ENCODE measurements at regions not wholly inside any gene's neighbourhood (a gene's known extent, or its start where the extent isn't known, plus 50 kb on each side); places are given as distances from the start of the nearest gene placed in this dataset.

- TF ChIP-seq, protein P1, sequence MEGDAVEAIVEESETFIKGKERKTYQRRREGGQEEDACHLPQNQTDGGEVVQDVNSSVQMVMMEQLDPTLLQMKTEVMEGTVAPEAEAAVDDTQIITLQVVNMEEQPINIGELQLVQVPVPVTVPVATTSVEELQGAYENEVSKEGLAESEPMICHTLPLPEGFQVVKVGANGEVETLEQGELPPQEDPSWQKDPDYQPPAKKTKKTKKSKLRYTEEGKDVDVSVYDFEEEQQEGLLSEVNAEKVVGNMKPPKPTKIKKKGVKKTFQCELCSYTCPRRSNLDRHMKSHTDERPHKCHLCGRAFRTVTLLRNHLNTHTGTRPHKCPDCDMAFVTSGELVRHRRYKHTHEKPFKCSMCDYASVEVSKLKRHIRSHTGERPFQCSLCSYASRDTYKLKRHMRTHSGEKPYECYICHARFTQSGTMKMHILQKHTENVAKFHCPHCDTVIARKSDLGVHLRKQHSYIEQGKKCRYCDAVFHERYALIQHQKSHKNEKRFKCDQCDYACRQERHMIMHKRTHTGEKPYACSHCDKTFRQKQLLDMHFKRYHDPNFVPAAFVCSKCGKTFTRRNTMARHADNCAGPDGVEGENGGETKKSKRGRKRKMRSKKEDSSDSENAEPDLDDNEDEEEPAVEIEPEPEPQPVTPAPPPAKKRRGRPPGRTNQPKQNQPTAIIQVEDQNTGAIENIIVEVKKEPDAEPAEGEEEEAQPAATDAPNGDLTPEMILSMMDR (IDR thresholded peaks at IDR 0.05 in 2 of 3, conservative IDR thresholded peaks at IDR 0.05 in 1 of 3; ENCODE audit: control insufficient read depth in 2 of 3, extremely low read depth in 1 of 3, insufficient read depth in 1 of 3, low read depth in 3 of 3, low read length in 3 of 3) = no peak
- TF ChIP-seq, protein P2, sequence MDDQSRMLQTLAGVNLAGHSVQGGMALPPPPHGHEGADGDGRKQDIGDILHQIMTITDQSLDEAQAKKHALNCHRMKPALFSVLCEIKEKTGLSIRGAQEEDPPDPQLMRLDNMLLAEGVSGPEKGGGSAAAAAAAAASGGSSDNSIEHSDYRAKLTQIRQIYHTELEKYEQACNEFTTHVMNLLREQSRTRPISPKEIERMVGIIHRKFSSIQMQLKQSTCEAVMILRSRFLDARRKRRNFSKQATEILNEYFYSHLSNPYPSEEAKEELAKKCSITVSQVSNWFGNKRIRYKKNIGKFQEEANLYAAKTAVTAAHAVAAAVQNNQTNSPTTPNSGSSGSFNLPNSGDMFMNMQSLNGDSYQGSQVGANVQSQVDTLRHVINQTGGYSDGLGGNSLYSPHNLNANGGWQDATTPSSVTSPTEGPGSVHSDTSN (IDR thresholded peaks at IDR 0.05; ENCODE audit: insufficient replicate concordance, low read depth, low read length) = no peak
- TF ChIP-seq EP300 (IDR thresholded peaks at IDR 0.05; ENCODE audit: borderline replicate concordance in 1 of 2, control insufficient read depth in 1 of 2, low read depth in 2 of 2, low read length in 2 of 2) (no peak), ZNF217 (IDR thresholded peaks at IDR 0.05) (no peak), POLR2A (IDR thresholded peaks at IDR 0.05; ENCODE audit: low read depth, low read length) (no peak), POLR2AphosphoS5 (IDR thresholded peaks at IDR 0.05; ENCODE audit: low read length) (no peak), ZNF274 (IDR thresholded peaks at IDR 0.05; ENCODE audit: insufficient read depth, insufficient read length) (no peak), CUX1 (IDR thresholded peaks at IDR 0.05; ENCODE audit: insufficient replicate concordance, low read depth, low read length) (no peak), SIX5 (IDR thresholded peaks at IDR 0.05; ENCODE audit: low read depth, low read length, severe bottlenecking) (no peak), ETV6 (conservative IDR thresholded peaks at IDR 0.05 in 1 of 2, IDR thresholded peaks at IDR 0.05 in 1 of 2; ENCODE audit: borderline replicate concordance in 1 of 2, low read depth in 1 of 2) (no peak), ZZZ3 (IDR thresholded peaks at IDR 0.05; ENCODE audit: control insufficient read depth, insufficient read length, low read depth) (no peak), CHD1 (IDR thresholded peaks at IDR 0.05; ENCODE audit: low read depth, low read length) (no peak)
These were observed 579.2 kb downstream of the PTPRC start for GRCh38 chr1:199218065-199218464.
